ENCODE measurements at regions not wholly inside any gene's neighbourhood (a gene's known extent, or its start where the extent isn't known, plus 50 kb on each side); places are given as distances from the start of the nearest gene placed in this dataset.

- DNase-seq = peak; percentile 56
These were observed 390.0 kb downstream of the FAT4 start for GRCh38 chr4:125704726-125705125.

- DNase-seq = no peak
These were observed 390.9 kb downstream of the FAT4 start for GRCh38 chr4:125705681-125706080.

GRCh38 chr4:125707397-125707796 is 392.6 kb downstream of the FAT4 start:
- DNase-seq = no peak

GRCh38 chr4:125710766-125711165 is 396.0 kb downstream of the FAT4 start:
- no peak for DNase-seq

- no peak for DNase-seq
These were observed 399.3 kb downstream of the FAT4 start for GRCh38 chr4:125714049-125714448.

GRCh38 chr4:125714845-125715244 is 400.1 kb downstream of the FAT4 start:
- DNase-seq = no peak

GRCh38 chr4:125719987-125720386 is 405.2 kb downstream of the FAT4 start:
- no peak for DNase-seq

- DNase-seq = no peak
These were observed 407.3 kb downstream of the FAT4 start for GRCh38 chr4:125722009-125722408.

GRCh38 chr4:125725957-125726525 is 411.3 kb downstream of the FAT4 start:
- DNase-seq = no peak

- DNase-seq = no peak
These were observed 413.2 kb downstream of the FAT4 start for GRCh38 chr4:125727931-125728330.

GRCh38 chr4:125728568-125728967 is 413.8 kb downstream of the FAT4 start:
- peak; percentile 85 for DNase-seq

- no peak for DNase-seq
These were observed 414.4 kb downstream of the FAT4 start for GRCh38 chr4:125729171-125729570.

- DNase-seq = no peak
These were observed 417.9 kb downstream of the FAT4 start for GRCh38 chr4:125732632-125733031.

GRCh38 chr4:125734504-125734903 is 419.7 kb downstream of the FAT4 start:
- no peak for DNase-seq

GRCh38 chr4:125735102-125735501 is 420.3 kb downstream of the FAT4 start:
- peak; percentile 93 for DNase-seq

- peak; percentile 65 for DNase-seq
These were observed 421.3 kb downstream of the FAT4 start for GRCh38 chr4:125736057-125736456.

GRCh38 chr4:125739760-125740159 is 425.0 kb downstream of the FAT4 start:
- DNase-seq = peak; percentile 29

GRCh38 chr4:125741825-125742452 is 427.2 kb downstream of the FAT4 start:
- DNase-seq = peak; percentile 42

GRCh38 chr4:125744891-125745364 is 430.2 kb downstream of the FAT4 start:
- DNase-seq = no peak

- no peak for DNase-seq
These were observed 434.6 kb downstream of the FAT4 start for GRCh38 chr4:125749354-125749753.

GRCh38 chr4:125750399-125750798 is 435.6 kb downstream of the FAT4 start:
- DNase-seq = peak; percentile 40

- peak; percentile 26 for DNase-seq
These were observed 436.2 kb downstream of the FAT4 start for GRCh38 chr4:125750828-125751466.

- DNase-seq = no peak
These were observed 443.7 kb downstream of the FAT4 start for GRCh38 chr4:125758438-125758837.

GRCh38 chr4:125760201-125760819 is 445.6 kb downstream of the FAT4 start:
- no peak for DNase-seq

Data from fibroblast of skin of right biceps (primary cell).